Left lung (tissue), 4 donors: ENCODE measurements at regions not wholly inside any gene's neighbourhood (a gene's known extent, or its start where the extent isn't known, plus 50 kb on each side); places are given as distances from the start of the nearest gene placed in this dataset.

ENCODE experiments used
- ATAC-seq: fragments of 200-7000 bp; cut with Tn5 transposase; one replicate; pipeline ENCODE4 v1.9.1; 2020; ENCODE audit warnings: moderate library complexity
- DNase-seq, 4 donors: peaks; one replicate each; pipeline ENCODE4 v3.0.0-alpha.2; 2013 to 2020
- H3K27ac ChIP-seq, 2 donors: fragments of 200-600 bp; sonication (generic) in 1 of 2; one replicate each; pipeline versions ENCODE4 v1.5.0 to v1.8.0; 2020 to 2021
- H3K27me3 ChIP-seq, 2 donors: fragments of 200-600 bp; sonication (generic) in 1 of 2; one replicate each; pipeline versions ENCODE4 v1.5.0 to v1.8.0; 2020 to 2021
- H3K36me3 ChIP-seq, 2 donors: fragments of 200-600 bp; sonication (generic) in 1 of 2; one replicate each; pipeline versions ENCODE4 v1.5.0 to v1.8.0; 2020 to 2021
- H3K4me1 ChIP-seq, 2 donors: fragments of 200-600 bp; one replicate each; pipeline ENCODE4 v1.8.0; 2021
- H3K4me3 ChIP-seq, 2 donors: fragments of 200-600 bp; sonication (generic) in 1 of 2; one replicate each; pipeline versions ENCODE4 v1.5.0 to v1.8.0; 2020 to 2021; ENCODE audit warnings: mild to moderate bottlenecking in 1 of 2
- H3K9me3 ChIP-seq, 2 donors: fragments of 200-600 bp; sonication (generic) in 1 of 2; one replicate each; pipeline versions ENCODE4 v1.5.0 to v1.8.0; 2020 to 2021
- CTCF ChIP-seq, 2 donors: fragments of 200-600 bp; sonication (generic) in 1 of 2; IDR thresholded peaks; one replicate each; pipeline versions ENCODE4 v1.5.0 to v1.8.0; 2021; ENCODE audit warnings: antibody characterized with exemption in 2 of 2
- intact Hi-C, 2 donors: fragments of 100-400 bp; cut with DNase I; formaldehyde crosslinking; loops; one replicate each; pipeline versions ENCODE4 v1.11.2 to v1.14.2; 2022
- donor health status: DM: no; HTN: yes; CAD: no.
- donor health status: DM: no; HTN: no; CAD: no.

GRCh38 chr7:26449175-26450165, 157.8 kb downstream of the SNX10 start:
- intact Hi-C loops: no loop called here
- Histone ChIP-seq H3K36me3 (no peaks in the 10 kb centered on the region), H3K27me3 (no peaks in the 10 kb centered on the region), H3K27ac (peak overlapping the region in 1 of 2 donors; percentile 55), H3K4me1 (no peaks in the 10 kb centered on the region), H3K9me3 (no peaks in the 10 kb centered on the region), H3K4me3 (no peak overlapping the region)
- ATAC-seq: peak; percentile 53
- DNase-seq: no peak
- TF ChIP-seq CTCF (IDR thresholded peaks at IDR 0.05): no peak

GRCh38 chr7:26451997-26452396, 160.3 kb downstream of the SNX10 start:
- DNase-seq (no peak), ATAC-seq (no peak)
- H3K4me3 ChIP-seq: no peak overlapping the region
- intact Hi-C loops: no loop called here
- no peak overlapping the region for H3K27ac ChIP-seq
- TF ChIP-seq CTCF (IDR thresholded peaks at IDR 0.05): no peak
- H3K36me3 ChIP-seq: no peaks in the 10 kb centered on the region
- H3K4me1 ChIP-seq: no peaks in the 10 kb centered on the region
- no peaks in the 10 kb centered on the region for H3K27me3 ChIP-seq
- H3K9me3 ChIP-seq: no peaks in the 10 kb centered on the region

GRCh38 chr7:26454180-26454579, 162.5 kb downstream of the SNX10 start:
- Histone ChIP-seq H3K27ac (peak overlapping the region in 1 of 2 donors; percentile 20), H3K27me3 (no peaks in the 10 kb centered on the region), H3K9me3 (no peaks in the 10 kb centered on the region), H3K4me1 (no peaks in the 10 kb centered on the region), H3K36me3 (no peaks in the 10 kb centered on the region), H3K4me3 (no peak overlapping the region)
- no peak for ATAC-seq
- DNase-seq: no peak
- TF ChIP-seq CTCF (IDR thresholded peaks at IDR 0.05): no peak
- intact Hi-C loops: no loop called here

- H3K9me3 ChIP-seq: no peaks in the 10 kb centered on the region
These were observed 166.2 kb downstream of the SNX10 start for GRCh38 chr7:26457696-26458327.

More at GRCh38 chr7:26457696-26458327, 166.2 kb downstream of the SNX10 start:
- Histone ChIP-seq H3K4me3 (no peak overlapping the region), H3K27me3 (no peaks in the 10 kb centered on the region), H3K4me1 (no peaks in the 10 kb centered on the region), H3K27ac (no peak overlapping the region), H3K36me3 (no peaks in the 10 kb centered on the region)
- TF ChIP-seq CTCF (IDR thresholded peaks at IDR 0.05): no peak
- DNase-seq (no peak), ATAC-seq (no peak)
- intact Hi-C loops: no loop called here
